ENCODE measurements at regions not wholly inside any gene's neighbourhood (a gene's known extent, or its start where the extent isn't known, plus 50 kb on each side); places are given as distances from the start of the nearest gene placed in this dataset.

DNA sequence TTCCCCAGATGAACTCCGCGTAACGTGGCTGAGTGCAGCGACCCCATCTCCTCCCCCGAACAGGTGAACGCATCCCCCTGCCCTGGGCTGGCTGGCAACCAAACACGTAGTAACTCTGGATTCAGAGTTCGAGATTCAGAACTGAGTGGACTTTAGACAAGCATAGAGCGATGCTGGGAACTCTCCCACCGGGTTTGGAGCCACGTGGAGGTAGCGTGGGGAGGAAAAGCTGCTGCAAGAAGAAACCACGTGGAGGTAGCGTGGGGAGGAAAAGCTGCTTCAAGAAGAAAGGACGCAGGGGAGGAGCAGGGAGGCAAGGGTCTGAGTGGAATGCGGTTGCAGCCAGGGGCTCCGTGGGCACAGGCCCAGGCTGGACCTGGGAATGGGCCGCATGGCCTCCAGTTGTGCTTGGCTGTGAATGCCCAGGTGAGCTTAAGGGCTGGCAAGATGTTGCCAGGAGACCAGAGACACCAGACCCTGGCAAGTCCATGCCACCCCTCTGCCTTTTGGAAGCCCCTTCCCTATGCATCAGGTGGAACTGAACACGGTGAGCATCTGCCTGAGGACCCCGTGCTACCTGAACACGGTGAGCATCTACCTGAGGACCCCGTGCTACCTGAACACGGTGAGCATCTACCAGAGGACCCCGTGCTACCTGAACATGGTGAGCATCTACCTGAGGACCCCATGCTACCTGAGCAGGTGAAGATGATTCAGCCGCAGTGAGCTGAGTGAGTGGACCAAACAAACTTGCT lies 118.0 kb upstream of the FRMD1 start:
- TF ChIP-seq, protein P1, sequence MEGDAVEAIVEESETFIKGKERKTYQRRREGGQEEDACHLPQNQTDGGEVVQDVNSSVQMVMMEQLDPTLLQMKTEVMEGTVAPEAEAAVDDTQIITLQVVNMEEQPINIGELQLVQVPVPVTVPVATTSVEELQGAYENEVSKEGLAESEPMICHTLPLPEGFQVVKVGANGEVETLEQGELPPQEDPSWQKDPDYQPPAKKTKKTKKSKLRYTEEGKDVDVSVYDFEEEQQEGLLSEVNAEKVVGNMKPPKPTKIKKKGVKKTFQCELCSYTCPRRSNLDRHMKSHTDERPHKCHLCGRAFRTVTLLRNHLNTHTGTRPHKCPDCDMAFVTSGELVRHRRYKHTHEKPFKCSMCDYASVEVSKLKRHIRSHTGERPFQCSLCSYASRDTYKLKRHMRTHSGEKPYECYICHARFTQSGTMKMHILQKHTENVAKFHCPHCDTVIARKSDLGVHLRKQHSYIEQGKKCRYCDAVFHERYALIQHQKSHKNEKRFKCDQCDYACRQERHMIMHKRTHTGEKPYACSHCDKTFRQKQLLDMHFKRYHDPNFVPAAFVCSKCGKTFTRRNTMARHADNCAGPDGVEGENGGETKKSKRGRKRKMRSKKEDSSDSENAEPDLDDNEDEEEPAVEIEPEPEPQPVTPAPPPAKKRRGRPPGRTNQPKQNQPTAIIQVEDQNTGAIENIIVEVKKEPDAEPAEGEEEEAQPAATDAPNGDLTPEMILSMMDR (IDR thresholded peaks at IDR 0.05; ENCODE audit: low read length): no peak
- no peak for TF ChIP-seq EZH2phosphoT487 (IDR thresholded peaks at IDR 0.05; ENCODE audit: low read length)
- no peak for TF ChIP-seq EZH2 (optimal IDR thresholded peaks at IDR 0.05; ENCODE audit: low read depth, low read length)
